ENCODE measurements at regions not wholly inside any gene's neighbourhood (a gene's known extent, or its start where the extent isn't known, plus 50 kb on each side); places are given as distances from the start of the nearest gene placed in this dataset.

DNA sequence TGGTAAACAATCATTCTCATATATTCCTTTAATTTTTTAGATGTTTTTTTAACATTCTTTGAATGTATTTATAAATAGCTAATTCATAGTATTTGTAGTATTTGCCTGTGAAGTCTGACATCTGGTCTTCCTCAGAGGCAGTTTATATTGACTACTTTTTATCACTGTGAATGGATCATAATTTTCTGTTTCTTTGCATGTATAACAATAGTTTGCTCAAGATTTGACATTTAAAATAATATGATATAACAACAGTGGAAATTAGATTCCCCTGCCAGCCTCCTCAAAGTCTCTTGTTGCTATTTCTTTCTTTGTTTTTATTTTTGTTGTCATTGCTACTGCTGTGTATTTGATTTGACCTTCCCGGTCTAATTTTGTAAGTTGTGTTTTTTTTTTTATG lies 297.0 kb upstream of the PCDH20 start:
- no peak for DNase-seq
- H3K27ac Mint-ChIP-seq = no peak overlapping the region
- H3K4me3 Mint-ChIP-seq = no peak overlapping the region
- no peaks in the 10 kb centered on the region for H3K36me3 Mint-ChIP-seq
- H3K4me1 Mint-ChIP-seq = no peaks in the 10 kb centered on the region
- no peak for ATAC-seq (replicated peaks)
- H3K27me3 Mint-ChIP-seq = no peaks in the 10 kb centered on the region
- H3K9me3 Mint-ChIP-seq = peaks cover 2 to 4% of the 10 kb centered on the region in 2 donors

DNA sequence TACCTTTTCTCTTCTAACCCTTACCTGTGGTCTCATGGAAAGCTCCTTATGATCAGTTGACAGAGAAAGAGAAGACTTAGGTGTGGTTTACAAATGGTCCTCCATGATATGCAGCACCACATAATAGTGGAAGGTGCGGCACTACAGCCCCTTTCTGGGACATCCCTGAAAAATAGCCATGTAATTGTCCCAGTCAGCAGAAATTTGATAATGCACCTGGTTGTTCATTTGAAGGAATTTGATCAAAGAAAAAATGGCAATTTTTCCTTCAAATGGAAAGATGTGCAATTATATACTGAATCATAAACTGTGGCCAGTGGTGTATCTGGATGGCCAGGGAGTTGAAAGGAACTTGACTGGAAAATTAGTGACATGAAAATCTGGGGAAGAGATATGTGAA lies 293.6 kb upstream of the PCDH20 start:
- Mint-ChIP-seq H3K9me3 (peaks cover 4 to 8% of the 10 kb centered on the region in 2 donors), H3K4me3 (no peak overlapping the region), H3K36me3 (no peaks in the 10 kb centered on the region), H3K4me1 (no peaks in the 10 kb centered on the region), H3K27ac (no peak overlapping the region), H3K27me3 (no peaks in the 10 kb centered on the region)
- no peak for ATAC-seq (replicated peaks)
- no peak for DNase-seq

DNA sequence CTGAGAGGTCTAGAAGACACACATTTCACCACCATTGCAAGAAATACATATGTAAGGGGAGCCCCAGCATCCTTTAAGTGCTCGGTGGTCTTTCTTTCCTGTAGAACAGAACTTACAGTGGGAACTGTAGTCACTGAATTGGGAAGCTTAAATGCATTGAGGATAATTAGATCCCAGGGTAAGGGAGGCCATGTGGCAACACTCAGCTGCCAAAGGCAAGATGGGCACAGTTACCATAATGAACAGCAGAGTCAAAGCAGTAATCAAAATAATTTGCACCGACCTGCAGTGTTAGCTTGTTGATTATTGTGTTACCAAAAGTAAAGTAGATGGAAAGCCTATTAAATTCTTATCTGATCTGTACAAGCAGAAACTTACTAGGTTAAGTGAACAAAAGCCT lies 291.2 kb upstream of the PCDH20 start:
- no peak overlapping the region for H3K27ac Mint-ChIP-seq
- ATAC-seq (replicated peaks) = no peak
- H3K4me1 Mint-ChIP-seq = no peaks in the 10 kb centered on the region
- no peaks in the 10 kb centered on the region for H3K36me3 Mint-ChIP-seq
- no peak for DNase-seq
- H3K4me3 Mint-ChIP-seq = no peak overlapping the region
- no peaks in the 10 kb centered on the region for H3K27me3 Mint-ChIP-seq
- peaks cover 3 to 13% of the 10 kb centered on the region in 2 donors for H3K9me3 Mint-ChIP-seq

DNA sequence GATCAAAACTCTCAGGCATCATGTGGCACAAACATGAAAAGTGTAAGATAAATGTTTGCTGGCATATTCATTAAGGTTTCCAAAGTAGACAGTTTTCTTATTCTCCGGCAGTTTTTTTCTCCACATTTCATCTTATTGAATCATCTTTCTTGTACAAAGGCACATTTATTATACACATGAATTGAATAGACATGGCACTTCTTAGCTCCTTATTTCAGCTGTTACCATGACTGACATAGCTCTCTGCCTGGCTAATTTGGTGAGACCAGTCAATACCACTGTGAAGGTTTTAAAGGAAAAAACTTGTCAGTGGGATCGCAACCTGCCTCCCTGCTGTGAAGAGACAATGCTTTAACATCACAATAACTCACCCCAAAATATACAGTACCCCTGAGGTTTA lies 285.0 kb upstream of the PCDH20 start:
- no peak overlapping the region for H3K4me3 Mint-ChIP-seq
- no peaks in the 10 kb centered on the region for H3K4me1 Mint-ChIP-seq
- no peak overlapping the region for H3K27ac Mint-ChIP-seq
- H3K27me3 Mint-ChIP-seq = no peaks in the 10 kb centered on the region
- H3K9me3 Mint-ChIP-seq = peaks cover 5 to 8% of the 10 kb centered on the region in 2 donors
- no peaks in the 10 kb centered on the region for H3K36me3 Mint-ChIP-seq
- no peak for DNase-seq
- ATAC-seq (replicated peaks) = no peak

DNA sequence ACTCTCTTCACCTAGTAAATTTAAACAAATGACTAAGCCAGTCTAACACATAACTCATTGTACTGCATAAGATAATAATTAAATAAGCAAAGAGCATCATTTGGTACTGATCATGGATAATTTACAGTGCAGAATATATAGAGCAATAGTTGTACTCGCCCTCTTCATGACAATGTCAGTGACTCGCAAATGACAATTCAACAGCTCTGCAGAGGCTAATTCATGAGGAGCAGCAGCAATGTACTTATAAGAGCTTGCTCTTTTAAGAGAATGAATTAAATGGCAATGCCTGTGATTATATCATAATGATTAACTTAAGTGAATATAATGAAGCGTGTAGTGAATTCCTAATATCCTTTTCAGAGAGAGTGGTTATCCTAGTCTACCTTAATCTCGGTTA lies 284.5 kb upstream of the PCDH20 start:
- Mint-ChIP-seq H3K36me3 (no peaks in the 10 kb centered on the region), H3K4me3 (no peak overlapping the region), H3K9me3 (peaks cover 5 to 8% of the 10 kb centered on the region in 2 donors), H3K27me3 (no peaks in the 10 kb centered on the region), H3K4me1 (no peaks in the 10 kb centered on the region), H3K27ac (no peak overlapping the region)
- ATAC-seq (replicated peaks) (no peak), DNase-seq (no peak)

DNA sequence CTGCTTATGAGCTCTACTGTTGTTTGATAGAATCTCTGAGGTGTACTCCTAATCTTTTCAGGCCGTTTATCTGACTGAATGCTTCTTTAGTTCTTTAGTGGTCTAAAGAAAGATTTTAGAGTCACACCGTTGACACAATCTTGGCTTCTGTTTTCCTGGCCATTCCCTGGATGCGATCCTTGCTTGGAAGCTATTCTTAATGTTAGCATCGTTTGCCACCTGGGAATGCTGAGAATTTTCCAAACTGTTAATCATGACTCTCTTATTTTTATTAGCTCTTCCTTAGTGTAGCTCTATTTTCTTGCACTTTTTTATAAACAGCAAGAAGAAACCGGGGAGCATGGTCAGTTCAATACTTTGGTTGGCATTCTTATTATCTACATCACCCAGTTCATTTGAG lies 281.0 kb upstream of the PCDH20 start:
- ATAC-seq (replicated peaks) = no peak
- H3K27me3 Mint-ChIP-seq = no peaks in the 10 kb centered on the region
- no peak for DNase-seq

DNA sequence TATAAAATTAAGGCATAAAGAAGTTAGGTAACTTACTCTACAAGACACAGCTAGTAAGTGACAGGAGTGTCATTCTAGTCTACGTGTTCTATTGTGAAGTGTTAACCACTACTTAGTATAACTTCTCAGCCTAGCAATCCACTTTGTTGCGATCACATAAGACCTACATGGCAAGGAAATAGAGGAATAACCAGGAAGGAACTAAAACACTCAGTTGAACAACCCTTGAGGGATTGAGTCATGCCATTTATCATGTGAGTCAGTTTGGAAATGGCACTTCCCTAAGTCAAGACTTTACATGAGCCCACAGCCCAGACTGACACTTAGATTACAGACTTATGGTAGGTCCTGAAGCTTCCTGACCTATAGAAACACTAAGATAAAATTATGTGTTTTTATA lies 279.5 kb upstream of the PCDH20 start:
- Mint-ChIP-seq H3K27ac (no peak overlapping the region), H3K9me3 (peaks cover 3 to 8% of the 10 kb centered on the region in 2 donors), H3K36me3 (no peaks in the 10 kb centered on the region), H3K27me3 (no peaks in the 10 kb centered on the region), H3K4me3 (no peak overlapping the region), H3K4me1 (no peaks in the 10 kb centered on the region)
- no peak for ATAC-seq (replicated peaks)
- no peak for DNase-seq

More for the DNA sequence above, 281.0 kb upstream of the PCDH20 start:
- H3K27ac Mint-ChIP-seq = no peak overlapping the region
- no peaks in the 10 kb centered on the region for H3K36me3 Mint-ChIP-seq
- H3K9me3 Mint-ChIP-seq = peaks cover 3 to 6% of the 10 kb centered on the region in 2 donors
- H3K4me3 Mint-ChIP-seq = no peak overlapping the region
- no peaks in the 10 kb centered on the region for H3K4me1 Mint-ChIP-seq

DNA sequence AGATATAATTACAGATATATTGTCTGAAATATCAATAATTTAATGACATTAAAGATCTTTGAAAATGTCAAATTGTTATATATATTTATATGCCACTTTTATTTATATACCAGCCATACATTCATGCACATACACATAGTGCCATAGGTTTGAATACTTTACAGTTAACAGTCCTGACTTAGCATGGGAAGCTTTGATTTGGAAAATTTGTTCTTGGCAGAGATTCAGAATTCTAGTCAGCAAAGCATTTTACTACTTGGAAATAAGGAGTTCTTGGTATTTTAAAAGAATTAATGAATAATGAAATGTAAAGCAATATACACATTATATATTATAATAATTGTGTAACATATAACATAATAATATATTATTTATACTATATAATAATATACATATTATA lies 277.0 kb upstream of the PCDH20 start:
- Mint-ChIP-seq H3K36me3 (no peaks in the 10 kb centered on the region), H3K27ac (no peak overlapping the region), H3K4me1 (no peaks in the 10 kb centered on the region), H3K27me3 (no peaks in the 10 kb centered on the region), H3K4me3 (no peak overlapping the region), H3K9me3 (peaks cover 0 to 13% of the 10 kb centered on the region in 2 donors)
- ATAC-seq (replicated peaks) (no peak), DNase-seq (no peak)

DNA sequence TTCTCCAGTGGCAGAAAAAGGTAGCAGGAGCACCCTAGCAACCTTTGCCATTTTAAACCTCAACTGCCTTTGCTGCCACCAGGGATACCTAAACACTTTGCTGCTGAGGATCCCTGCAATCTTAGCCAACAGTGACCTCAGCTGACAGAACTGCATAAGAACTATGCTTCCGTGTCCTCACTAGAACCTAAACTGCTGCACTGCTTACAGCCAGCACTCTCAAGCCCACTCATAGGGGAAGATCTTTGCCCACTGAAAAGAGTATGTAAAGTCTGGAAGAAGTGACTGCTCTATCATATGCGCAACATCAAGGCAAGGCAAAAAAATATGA lies 270.0 kb upstream of the PCDH20 start:
- ATAC-seq (replicated peaks) = no peak
- no peaks in the 10 kb centered on the region for H3K36me3 Mint-ChIP-seq
- DNase-seq = no peak

DNA sequence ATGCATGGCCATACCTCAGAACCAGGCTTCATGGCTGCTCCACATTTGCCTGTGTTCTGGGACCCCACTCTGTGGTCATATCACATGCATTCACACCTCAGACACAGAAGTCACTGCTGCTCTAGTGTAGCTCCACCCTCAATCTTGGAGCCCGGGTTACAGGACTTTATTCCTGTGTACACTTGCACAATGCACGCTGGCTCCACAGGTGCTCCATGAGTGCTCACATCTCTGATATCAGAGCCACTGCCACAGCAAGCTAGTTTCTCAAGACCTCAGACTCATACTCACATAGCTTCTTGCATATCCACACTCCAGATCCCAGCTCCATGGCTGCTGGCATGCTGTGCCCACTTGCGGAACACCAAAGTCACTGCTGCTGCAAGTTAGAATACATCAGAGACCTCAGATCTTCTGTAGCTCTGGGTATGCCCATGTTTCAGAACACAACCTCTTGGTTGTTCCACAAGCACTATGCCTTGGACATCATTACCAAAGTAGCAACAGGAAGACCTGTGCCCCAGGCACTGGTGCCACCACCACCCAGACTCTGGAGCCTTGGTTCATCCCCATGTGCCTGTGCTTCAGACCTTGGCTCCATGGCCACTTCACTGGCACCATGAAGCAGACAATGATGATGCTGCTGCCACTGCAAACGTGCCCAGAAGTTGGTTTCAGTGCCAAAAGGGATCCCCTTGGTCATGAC lies 269.5 kb upstream of the PCDH20 start:
- Mint-ChIP-seq H3K36me3 (no peaks in the 10 kb centered on the region), H3K27me3 (no peaks in the 10 kb centered on the region)
- ATAC-seq (replicated peaks) = no peak

More for the DNA sequence above, 270.0 kb upstream of the PCDH20 start:
- Mint-ChIP-seq H3K4me3 (no peak overlapping the region), H3K27me3 (no peaks in the 10 kb centered on the region), H3K9me3 (peaks cover 6 to 16% of the 10 kb centered on the region in 2 donors), H3K27ac (no peak overlapping the region), H3K4me1 (no peaks in the 10 kb centered on the region)

DNA sequence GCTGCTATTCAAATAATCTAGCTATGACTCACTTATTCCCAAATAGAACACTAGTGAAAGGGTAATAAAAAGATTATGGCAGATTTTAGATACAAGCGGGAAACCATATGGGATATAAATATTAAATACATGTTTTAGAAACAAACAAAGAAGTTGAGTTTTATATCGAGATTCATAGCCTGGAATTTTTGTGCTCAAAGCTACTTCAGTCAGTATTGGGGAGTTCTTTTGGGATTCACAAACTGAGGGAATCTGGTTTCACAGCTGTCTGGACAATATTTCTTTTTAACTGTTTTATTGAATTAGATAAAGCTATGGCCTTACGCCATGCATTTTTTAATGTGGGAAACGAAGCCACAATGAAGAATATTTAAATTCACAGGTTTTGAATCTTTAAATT lies 257.1 kb upstream of the PCDH20 start:
- no peaks in the 10 kb centered on the region for H3K36me3 Mint-ChIP-seq
- no peak overlapping the region for H3K27ac Mint-ChIP-seq
- H3K9me3 Mint-ChIP-seq = peaks cover 0 to 2% of the 10 kb centered on the region in 2 donors
- DNase-seq (no peak), ATAC-seq (replicated peaks) (no peak)
- H3K4me1 Mint-ChIP-seq = no peaks in the 10 kb centered on the region
- H3K27me3 Mint-ChIP-seq = no peaks in the 10 kb centered on the region
- no peak overlapping the region for H3K4me3 Mint-ChIP-seq

More for the DNA sequence above, 269.5 kb upstream of the PCDH20 start:
- peaks cover 6 to 14% of the 10 kb centered on the region in 2 donors for H3K9me3 Mint-ChIP-seq
- H3K4me1 Mint-ChIP-seq = no peaks in the 10 kb centered on the region
- no peak for DNase-seq
- H3K27ac Mint-ChIP-seq = no peak overlapping the region
- no peak overlapping the region for H3K4me3 Mint-ChIP-seq

DNA sequence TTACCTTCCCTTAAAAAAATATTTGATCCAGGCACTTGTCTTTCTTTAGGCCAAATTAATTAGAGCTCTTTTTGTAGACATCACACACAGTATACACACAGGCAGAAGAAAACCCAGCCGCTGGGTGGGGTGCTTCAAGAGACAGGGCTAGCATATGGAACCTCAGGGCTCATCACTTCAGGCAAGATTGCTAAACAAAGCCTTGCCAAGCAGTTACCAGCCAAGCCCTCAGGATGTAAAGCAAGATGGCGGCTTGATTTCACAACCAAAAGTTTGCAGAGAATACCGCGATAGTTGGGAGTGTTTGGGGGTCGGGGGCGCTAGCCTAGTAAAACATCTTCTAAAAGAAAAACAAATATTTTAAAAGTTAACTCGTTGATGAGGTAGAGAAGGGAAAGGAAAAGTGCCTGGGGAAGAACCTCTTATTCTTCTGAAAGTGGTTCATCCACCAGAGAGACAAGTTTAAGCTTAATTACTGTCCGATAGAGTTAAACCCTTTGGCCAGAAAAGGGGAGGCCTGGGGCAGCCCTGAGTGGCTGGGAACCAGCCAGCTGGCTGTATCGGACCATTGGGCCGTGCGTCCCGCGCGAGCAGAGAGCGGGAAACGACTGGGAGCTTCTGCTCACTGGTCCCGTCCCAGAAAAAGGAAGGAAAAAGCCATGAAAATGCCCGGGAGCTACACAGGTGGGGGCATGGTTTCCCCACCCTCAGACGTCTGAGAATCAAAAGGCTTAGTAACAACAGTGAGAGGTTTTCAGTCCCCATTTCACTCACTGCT lies 254.9 kb upstream of the PCDH20 start:
- Mint-ChIP-seq H3K27ac (no peak overlapping the region), H3K27me3 (no peaks in the 10 kb centered on the region), H3K4me1 (no peaks in the 10 kb centered on the region), H3K4me3 (no peak overlapping the region), H3K9me3 (peaks cover 3 to 5% of the 10 kb centered on the region in 2 donors), H3K36me3 (no peaks in the 10 kb centered on the region)
- DNase-seq = no peak
- ATAC-seq (replicated peaks) = no peak

DNA sequence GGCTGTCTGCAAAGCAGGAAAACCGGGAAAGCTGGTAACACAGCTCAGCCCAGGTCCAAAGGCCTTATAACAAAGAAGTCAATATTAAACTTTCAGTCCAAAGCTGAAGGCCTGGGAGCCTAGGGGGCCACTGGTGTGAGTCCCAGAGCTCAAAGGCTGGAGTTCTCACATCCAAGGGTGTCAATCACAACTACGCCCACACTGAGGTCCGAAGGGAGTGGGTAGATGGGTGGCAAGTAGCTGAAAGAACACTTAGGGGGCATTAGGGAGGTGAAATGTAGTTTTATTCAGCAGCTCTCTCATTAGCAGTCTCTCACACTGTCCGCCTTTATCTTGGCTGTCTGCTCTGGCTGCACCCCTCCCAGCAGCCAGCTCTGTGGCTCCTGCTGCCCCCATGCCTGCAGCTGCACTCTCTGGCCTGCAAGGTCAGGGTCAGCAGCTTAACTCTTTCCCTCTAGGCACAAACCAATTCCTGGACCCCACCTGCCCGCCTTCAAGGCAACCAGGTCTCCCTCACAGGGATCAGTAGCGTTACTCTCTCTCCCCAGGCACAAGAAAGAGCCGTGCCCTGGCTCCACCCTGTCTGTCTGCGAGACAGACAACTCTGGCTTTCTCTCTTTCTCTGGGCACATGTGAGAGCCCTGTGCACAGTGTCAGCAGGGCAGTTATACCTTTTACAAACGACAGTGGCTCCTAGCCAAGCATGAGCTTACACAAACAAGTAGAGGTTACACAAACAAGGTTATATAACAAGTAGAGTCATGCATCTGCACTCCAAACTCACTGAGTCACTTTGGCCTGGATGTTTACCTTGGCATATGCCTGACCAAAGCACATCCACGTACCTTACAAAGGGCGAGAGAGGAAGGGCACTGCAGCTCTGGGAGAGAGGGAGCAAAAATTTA lies 249.4 kb upstream of the PCDH20 start:
- H3K27me3 Mint-ChIP-seq = no peaks in the 10 kb centered on the region
- no peaks in the 10 kb centered on the region for H3K4me1 Mint-ChIP-seq

DNA sequence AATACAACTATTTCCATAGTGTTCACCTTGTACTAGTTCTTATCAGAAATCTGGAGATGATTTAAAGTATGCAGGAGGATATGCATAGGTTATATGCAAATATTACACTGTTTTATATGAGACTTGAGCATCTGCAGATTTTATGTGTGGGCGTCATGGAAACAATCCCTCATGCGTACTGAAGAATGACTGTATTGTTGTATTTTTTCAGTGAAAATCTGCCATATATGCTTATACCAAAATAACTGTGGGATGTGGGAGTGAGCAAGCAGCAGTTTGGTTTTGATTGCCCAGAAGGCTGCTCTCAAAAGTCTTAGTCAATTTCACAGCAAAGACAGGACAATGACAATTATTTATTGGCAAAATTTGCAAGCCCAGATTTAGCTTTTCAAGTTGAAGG lies 238.8 kb upstream of the PCDH20 start:
- Mint-ChIP-seq H3K36me3 (no peaks in the 10 kb centered on the region), H3K9me3 (peaks cover 8 to 14% of the 10 kb centered on the region in 2 donors), H3K4me3 (no peak overlapping the region), H3K4me1 (no peaks in the 10 kb centered on the region), H3K27ac (no peak overlapping the region), H3K27me3 (no peaks in the 10 kb centered on the region)
- ATAC-seq (replicated peaks) (no peak), DNase-seq (no peak)

More for the DNA sequence above, 249.4 kb upstream of the PCDH20 start:
- H3K27ac Mint-ChIP-seq = no peak overlapping the region
- no peak for ATAC-seq (replicated peaks)
- peaks cover 5 to 8% of the 10 kb centered on the region in 2 donors for H3K9me3 Mint-ChIP-seq
- H3K4me3 Mint-ChIP-seq = no peak overlapping the region
- no peaks in the 10 kb centered on the region for H3K36me3 Mint-ChIP-seq
- no peak for DNase-seq
